ENCODE measurements at regions not wholly inside any gene's neighbourhood (a gene's known extent, or its start where the extent isn't known, plus 50 kb on each side); places are given as distances from the start of the nearest gene placed in this dataset.
"Not testable (repeated sequence)": the region's sequence is repeated elsewhere in the genome, so short reads cannot be mapped to it uniquely, and the experiment has no call there.

- no peak for DNase-seq
These were observed 1569.8 kb downstream of the REEP3 start for GRCh38 chr10:65090991-65091390.

GRCh38 chr10:65100146-65100545 lies 1578.9 kb downstream of the REEP3 start:
- no peak for DNase-seq

GRCh38 chr10:65100881-65101280 lies 1579.7 kb downstream of the REEP3 start:
- not testable (repeated sequence) for DNase-seq

- DNase-seq = no peak
These were observed 1588.8 kb downstream of the REEP3 start for GRCh38 chr10:65110009-65110408.

GRCh38 chr10:65111059-65111458 lies 1589.9 kb downstream of the REEP3 start:
- not testable (repeated sequence) for DNase-seq

GRCh38 chr10:65112573-65112972 lies 1591.4 kb downstream of the REEP3 start:
- DNase-seq = no peak

- no peak for DNase-seq
These were observed 1601.9 kb downstream of the REEP3 start for GRCh38 chr10:65123120-65123519.

- no peak for DNase-seq
These were observed 1604.0 kb downstream of the REEP3 start for GRCh38 chr10:65125212-65125611.

GRCh38 chr10:65126288-65126687 lies 1605.1 kb downstream of the REEP3 start:
- no peak for DNase-seq

- no peak for DNase-seq
These were observed 1607.1 kb downstream of the REEP3 start for GRCh38 chr10:65128277-65128676.

GRCh38 chr10:65130162-65130758 lies 1609.1 kb downstream of the REEP3 start:
- no peak for DNase-seq

GRCh38 chr10:65133652-65134051 lies 1612.5 kb downstream of the REEP3 start:
- no peak for DNase-seq

GRCh38 chr10:65135508-65135907 lies 1614.3 kb downstream of the REEP3 start:
- DNase-seq = no peak

GRCh38 chr10:65142641-65143435 lies 1621.6 kb downstream of the REEP3 start:
- no peak for DNase-seq

GRCh38 chr10:65143723-65144122 lies 1622.5 kb downstream of the REEP3 start:
- DNase-seq = no peak

GRCh38 chr10:65149878-65150277 lies 1628.7 kb downstream of the REEP3 start:
- no peak for DNase-seq

GRCh38 chr10:65166272-65166671 lies 1645.1 kb downstream of the REEP3 start:
- no peak for DNase-seq

- no peak for DNase-seq
These were observed 1651.0 kb downstream of the REEP3 start for GRCh38 chr10:65172249-65172648.

GRCh38 chr10:65176994-65177393 lies 1655.8 kb downstream of the REEP3 start:
- DNase-seq = no peak

- no peak for DNase-seq
These were observed 1662.0 kb downstream of the REEP3 start for GRCh38 chr10:65183236-65183635.

GRCh38 chr10:65186668-65187067 lies 1665.5 kb downstream of the REEP3 start:
- not testable (repeated sequence) for DNase-seq

- DNase-seq = no peak
These were observed 1672.9 kb downstream of the REEP3 start for GRCh38 chr10:65194126-65194525.

GRCh38 chr10:65194555-65194954 lies 1673.4 kb downstream of the REEP3 start:
- no peak for DNase-seq

GRCh38 chr10:65196111-65196510 lies 1674.9 kb downstream of the REEP3 start:
- DNase-seq = no peak

GRCh38 chr10:65197935-65198334 lies 1676.7 kb downstream of the REEP3 start:
- DNase-seq = no peak
